ENCODE measurements at regions not wholly inside any gene's neighbourhood (a gene's known extent, or its start where the extent isn't known, plus 50 kb on each side); places are given as distances from the start of the nearest gene placed in this dataset.

- TF ChIP-seq, protein P1, sequence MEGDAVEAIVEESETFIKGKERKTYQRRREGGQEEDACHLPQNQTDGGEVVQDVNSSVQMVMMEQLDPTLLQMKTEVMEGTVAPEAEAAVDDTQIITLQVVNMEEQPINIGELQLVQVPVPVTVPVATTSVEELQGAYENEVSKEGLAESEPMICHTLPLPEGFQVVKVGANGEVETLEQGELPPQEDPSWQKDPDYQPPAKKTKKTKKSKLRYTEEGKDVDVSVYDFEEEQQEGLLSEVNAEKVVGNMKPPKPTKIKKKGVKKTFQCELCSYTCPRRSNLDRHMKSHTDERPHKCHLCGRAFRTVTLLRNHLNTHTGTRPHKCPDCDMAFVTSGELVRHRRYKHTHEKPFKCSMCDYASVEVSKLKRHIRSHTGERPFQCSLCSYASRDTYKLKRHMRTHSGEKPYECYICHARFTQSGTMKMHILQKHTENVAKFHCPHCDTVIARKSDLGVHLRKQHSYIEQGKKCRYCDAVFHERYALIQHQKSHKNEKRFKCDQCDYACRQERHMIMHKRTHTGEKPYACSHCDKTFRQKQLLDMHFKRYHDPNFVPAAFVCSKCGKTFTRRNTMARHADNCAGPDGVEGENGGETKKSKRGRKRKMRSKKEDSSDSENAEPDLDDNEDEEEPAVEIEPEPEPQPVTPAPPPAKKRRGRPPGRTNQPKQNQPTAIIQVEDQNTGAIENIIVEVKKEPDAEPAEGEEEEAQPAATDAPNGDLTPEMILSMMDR (IDR thresholded peaks at IDR 0.05; ENCODE audit: low read depth, low read length): no peak
- TF ChIP-seq, protein P2, sequence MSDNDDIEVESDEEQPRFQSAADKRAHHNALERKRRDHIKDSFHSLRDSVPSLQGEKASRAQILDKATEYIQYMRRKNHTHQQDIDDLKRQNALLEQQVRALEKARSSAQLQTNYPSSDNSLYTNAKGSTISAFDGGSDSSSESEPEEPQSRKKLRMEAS (IDR thresholded peaks at IDR 0.05; ENCODE audit: low read depth, low read length): no peak
- TF ChIP-seq POLR2A (IDR thresholded peaks at IDR 0.05; ENCODE audit: extremely low read depth, insufficient read length): no peak
Observed at GRCh38 chr22:47245786-47246185, 483.3 kb downstream of the TBC1D22A start.

Data from NB4 (cell line).